Esophagus squamous epithelium (tissue), 4 donors: ENCODE measurements at regions not wholly inside any gene's neighbourhood (a gene's known extent, or its start where the extent isn't known, plus 50 kb on each side); places are given as distances from the start of the nearest gene placed in this dataset.

Experiments used
- POLR2A ChIP-seq, 4 donors: fragments of 450-650 bp; IDR thresholded peaks; one replicate each; pipeline ENCODE4 v1.6.1; 2017; ENCODE audit warnings: antibody characterized with exemption in 4 of 4, mild to moderate bottlenecking in 4 of 4, moderate library complexity in 3 of 4
- TF ChIP-seq, protein P1 (sequence below), 6 experiments: fragments of 450-650 bp in 4 of 6; fragments of 200-600 bp in 2 of 6; sonication (generic) in 2 of 6; IDR thresholded peaks; one replicate each; pipeline ENCODE4 v1.5.1; 2016 to 2019; ENCODE audit warnings: antibody characterized with exemption in 6 of 6, mild to moderate bottlenecking in 4 of 6, moderate library complexity in 4 of 6

DNA sequence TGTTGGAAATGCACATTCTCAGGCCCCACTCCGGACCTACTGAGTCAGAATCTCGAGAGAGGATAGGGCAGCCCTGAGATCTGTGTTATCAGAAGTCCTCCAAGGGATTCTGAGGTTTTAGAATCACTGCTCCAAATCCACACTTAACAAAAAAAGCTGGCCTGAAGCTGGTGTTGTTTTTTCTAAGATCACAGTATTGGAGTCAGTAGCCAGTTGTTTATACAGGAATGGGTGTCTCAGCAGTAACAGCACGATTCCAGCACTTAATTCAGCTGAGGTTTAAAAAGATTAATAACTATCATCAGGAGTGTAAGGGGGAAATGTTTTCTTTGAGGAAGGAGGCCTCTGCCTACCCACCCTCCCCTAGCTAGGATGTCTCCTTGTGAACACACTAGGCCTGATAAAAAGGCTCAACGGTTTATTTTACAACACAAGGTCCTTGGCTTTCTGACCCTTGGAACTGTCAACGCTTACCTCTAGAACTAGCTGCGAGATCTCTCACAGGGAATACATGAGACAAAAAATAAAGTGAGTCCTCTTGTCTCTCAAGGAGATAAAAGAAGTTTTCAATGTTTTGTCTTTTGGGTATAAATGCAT lies 505.4 kb downstream of the CD83 start:
- TF ChIP-seq, protein P1, sequence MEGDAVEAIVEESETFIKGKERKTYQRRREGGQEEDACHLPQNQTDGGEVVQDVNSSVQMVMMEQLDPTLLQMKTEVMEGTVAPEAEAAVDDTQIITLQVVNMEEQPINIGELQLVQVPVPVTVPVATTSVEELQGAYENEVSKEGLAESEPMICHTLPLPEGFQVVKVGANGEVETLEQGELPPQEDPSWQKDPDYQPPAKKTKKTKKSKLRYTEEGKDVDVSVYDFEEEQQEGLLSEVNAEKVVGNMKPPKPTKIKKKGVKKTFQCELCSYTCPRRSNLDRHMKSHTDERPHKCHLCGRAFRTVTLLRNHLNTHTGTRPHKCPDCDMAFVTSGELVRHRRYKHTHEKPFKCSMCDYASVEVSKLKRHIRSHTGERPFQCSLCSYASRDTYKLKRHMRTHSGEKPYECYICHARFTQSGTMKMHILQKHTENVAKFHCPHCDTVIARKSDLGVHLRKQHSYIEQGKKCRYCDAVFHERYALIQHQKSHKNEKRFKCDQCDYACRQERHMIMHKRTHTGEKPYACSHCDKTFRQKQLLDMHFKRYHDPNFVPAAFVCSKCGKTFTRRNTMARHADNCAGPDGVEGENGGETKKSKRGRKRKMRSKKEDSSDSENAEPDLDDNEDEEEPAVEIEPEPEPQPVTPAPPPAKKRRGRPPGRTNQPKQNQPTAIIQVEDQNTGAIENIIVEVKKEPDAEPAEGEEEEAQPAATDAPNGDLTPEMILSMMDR (IDR thresholded peaks at IDR 0.05): no peak
- TF ChIP-seq POLR2A (IDR thresholded peaks at IDR 0.05): no peak
